HG03432 (cell line): ENCODE measurements at regions not wholly inside any gene's neighbourhood (a gene's known extent, or its start where the extent isn't known, plus 50 kb on each side); places are given as distances from the start of the nearest gene placed in this dataset.

Experiments
- ATAC-seq: cut with Tn5 transposase; IDR thresholded peaks from one replicate; pipeline ENCODE4 v1.9.1; 2021; ENCODE audit warnings: mild to moderate bottlenecking, moderate library complexity; ENCODE audit not compliant: unreplicated experiment

- ATAC-seq: no peak
Observed at GRCh38 chr16:50960517-50961202, 190.4 kb downstream of the SALL1 start.

GRCh38 chr16:50957056-50957455 is 194.0 kb downstream of the SALL1 start:
- ATAC-seq: no peak

- no peak for ATAC-seq
Observed at GRCh38 chr16:50956637-50957036, 194.4 kb downstream of the SALL1 start.

- no peak for ATAC-seq
Observed at GRCh38 chr16:50955311-50955710, 195.8 kb downstream of the SALL1 start.

- no peak for ATAC-seq
Observed at GRCh38 chr16:50954469-50954868, 196.6 kb downstream of the SALL1 start.

- no peak for ATAC-seq
Observed at GRCh38 chr16:50953290-50953689, 197.8 kb downstream of the SALL1 start.

- ATAC-seq: no peak
Observed at GRCh38 chr16:50950955-50951354, 200.1 kb downstream of the SALL1 start.

- ATAC-seq: no peak
Observed at GRCh38 chr16:50948268-50948930, 202.7 kb downstream of the SALL1 start.

- no peak for ATAC-seq
Observed at GRCh38 chr16:50947826-50948225, 203.2 kb downstream of the SALL1 start.

GRCh38 chr16:50946606-50947005 is 204.5 kb downstream of the SALL1 start:
- ATAC-seq: no peak

- no peak for ATAC-seq
Observed at GRCh38 chr16:50946098-50946497, 204.2 kb downstream of the CYLD start.

GRCh38 chr16:50945171-50945570 is 203.3 kb downstream of the CYLD start:
- no peak for ATAC-seq

- no peak for ATAC-seq
Observed at GRCh38 chr16:50944436-50944835, 202.6 kb downstream of the CYLD start.

GRCh38 chr16:50944033-50944432 is 202.1 kb downstream of the CYLD start:
- ATAC-seq: no peak

GRCh38 chr16:50942143-50942542 is 200.3 kb downstream of the CYLD start:
- ATAC-seq: no peak

- no peak for ATAC-seq
Observed at GRCh38 chr16:50941681-50942080, 199.8 kb downstream of the CYLD start.

- ATAC-seq: no peak
Observed at GRCh38 chr16:50940275-50940854, 198.5 kb downstream of the CYLD start.

- no peak for ATAC-seq
Observed at GRCh38 chr16:50939356-50939755, 197.5 kb downstream of the CYLD start.

- ATAC-seq: no peak
Observed at GRCh38 chr16:50938932-50939331, 197.0 kb downstream of the CYLD start.

- no peak for ATAC-seq
Observed at GRCh38 chr16:50933262-50933661, 191.4 kb downstream of the CYLD start.

- no peak for ATAC-seq
Observed at GRCh38 chr16:50932348-50932935, 190.6 kb downstream of the CYLD start.

- ATAC-seq: no peak
Observed at GRCh38 chr16:50928065-50928464, 186.2 kb downstream of the CYLD start.
